A549 (cell line): ENCODE measurements at regions not wholly inside any gene's neighbourhood (a gene's known extent, or its start where the extent isn't known, plus 50 kb on each side); places are given as distances from the start of the nearest gene placed in this dataset.
A peak's percentile ranks its signal among the peaks of the same experiment; 100 is the strongest.

Source experiments
- ATAC-seq, 2 experiments: fragments of 200-7000 bp in 1 of 2; fragments of >200 bp in 1 of 2; cut with Nextera tagmentation in 1 of 2; cut with Tn5 transposase in 1 of 2; 3 replicates each; pipeline versions ENCODE4 v1.8.0 to v1.9.1; 2018 to 2020; ENCODE audit warnings: mild to moderate bottlenecking in 1 of 2, moderate library complexity in 1 of 2
- CTCF ChIA-PET: fragments of 300-600 bp; sonication (Branson Sonifier 250); formaldehyde crosslinking; extraction: SDS; loops from one replicate; lab custom pipeline; 2021; ENCODE audit warnings: antibody characterized with exemption, inconsistent platforms; lab: Yijun Ruan, JAX
- POLR2A ChIA-PET: fragments of 350-600 bp; formaldehyde crosslinking; extraction: SDS; loops from one replicate; lab custom pipeline; 2021; ENCODE audit warnings: antibody characterized with exemption, inconsistent platforms; lab: Yijun Ruan, JAX
- DNase-seq, 2 experiments: peaks; one replicate each; pipeline versions ENCODE4 v3.0.0 to v3.0.0-alpha.2; 2011 to 2016; ENCODE audit warnings: low read depth in 1 of 2, low spot score in 1 of 2
- FAIRE-seq: peaks from 2 replicates; lab custom pipeline; 2011; peaks lifted over from hg19 to GRCh38; lab: Jason Lieb, UNC
- H3K27ac ChIP-seq, 2 experiments: fragments of >200 bp; sonication (Bioruptor Twin); formaldehyde crosslinking; 3 replicates each; pipeline ENCODE4 v1.5.1; 2016 to 2017
- H3K4me1 ChIP-seq: fragments of >200 bp; sonication (Bioruptor Twin); formaldehyde crosslinking; 3 replicates; pipeline ENCODE4 v1.6.1; 2016
- H3K4me2 ChIP-seq: fragments of >200 bp; sonication (Bioruptor Twin); formaldehyde crosslinking; 3 replicates; pipeline ENCODE4 v1.6.1; 2016
- H3K4me3 ChIP-seq: fragments of >200 bp; sonication (Bioruptor Twin); formaldehyde crosslinking; 3 replicates; pipeline ENCODE4 v1.5.1; 2016
- H3K9me3 ChIP-seq: fragments of >200 bp; sonication (Bioruptor Twin); formaldehyde crosslinking; 3 replicates; pipeline ENCODE4 v1.6.1; 2016
- ATOH8 ChIP-seq: fragments of 250-450 bp; sonication (Bioruptor Pico); IDR thresholded peaks from 2 replicates; pipeline ENCODE4 v1.5.0; 2020; ENCODE audit warnings: low read depth, mild to moderate bottlenecking, moderate library complexity
- BCL3 ChIP-seq: fragments of >200 bp; sonication (Bioruptor Twin); formaldehyde crosslinking; IDR thresholded peaks from 3 replicates; pipeline ENCODE4 v1.6.1; 2016
- CEBPB ChIP-seq, 2 experiments: fragments of >200 bp in 1 of 2; sonication (Bioruptor Twin) in 1 of 2; formaldehyde crosslinking in 1 of 2; IDR thresholded peaks; 2 replicates each; pipeline ENCODE4 v1.6.1; 2012 to 2016
- EHMT2 ChIP-seq: fragments of 200-600 bp; sonication (generic); IDR thresholded peaks from 2 replicates; pipeline ENCODE4 v1.6.1; 2016; ENCODE audit warnings: antibody characterized with exemption, low read depth, mild to moderate bottlenecking, moderate library complexity
- ELK1 ChIP-seq: fragments of 150-350 bp; IDR thresholded peaks from 2 replicates; pipeline ENCODE4 v1.6.1; 2014; ENCODE audit warnings: low read depth, mild to moderate bottlenecking, low read length
- EP300 ChIP-seq, 2 experiments: fragments of >200 bp; sonication (Bioruptor Twin); formaldehyde crosslinking; IDR thresholded peaks; 2 replicates in 1 of 2; 3 replicates in 1 of 2; pipeline ENCODE4 v1.6.1; 2016 to 2017
- ESRRA ChIP-seq: fragments of 150-350 bp; IDR thresholded peaks from 2 replicates; pipeline ENCODE4 v1.6.1; 2014; ENCODE audit warnings: mild to moderate bottlenecking, low read length, borderline replicate concordance
- FOSB ChIP-seq: fragments of 250-450 bp; sonication (Bioruptor Pico); IDR thresholded peaks from 2 replicates; pipeline ENCODE4 v1.5.0; 2020; ENCODE audit warnings: mild to moderate bottlenecking, moderate library complexity
- FOSL2 ChIP-seq, 2 experiments: fragments of 450-650 bp in 1 of 2; fragments of >200 bp in 1 of 2; sonication (Bioruptor Twin) in 1 of 2; formaldehyde crosslinking; IDR thresholded peaks; 2 replicates each; pipeline versions ENCODE4 v1.5.0 to v1.6.1; 2016 to 2020; ENCODE audit warnings: mild to moderate bottlenecking in 1 of 2, moderate library complexity in 1 of 2
- GATA3 ChIP-seq: IDR thresholded peaks from 2 replicates; pipeline ENCODE4 v1.6.1; 2012; ENCODE audit warnings: borderline replicate concordance
- HDAC2 ChIP-seq: fragments of 200-600 bp; sonication (generic); IDR thresholded peaks from 2 replicates; pipeline ENCODE4 v1.6.1; 2016
- HES2 ChIP-seq: fragments of >200 bp; sonication (Bioruptor Twin); formaldehyde crosslinking; IDR thresholded peaks from 2 replicates; pipeline ENCODE4 v1.6.1; 2016
- HMGXB4 ChIP-seq: fragments of 250-450 bp; sonication (Bioruptor Pico); IDR thresholded peaks from 2 replicates; pipeline ENCODE4 v1.5.0; 2021; ENCODE audit warnings: mild to moderate bottlenecking, moderate library complexity, borderline replicate concordance
- JUN ChIP-seq, 2 experiments: fragments of >200 bp; sonication (Bioruptor Twin); formaldehyde crosslinking; IDR thresholded peaks; 2 replicates in 1 of 2; 3 replicates in 1 of 2; pipeline ENCODE4 v1.6.1; 2016 to 2017
- MAFK ChIP-seq: fragments of 450-650 bp; IDR thresholded peaks from 2 replicates; pipeline ENCODE4 v1.6.1; 2014; ENCODE audit not compliant: partially characterized antibody
- NFE2L2 ChIP-seq: fragments of 150-350 bp; conservative IDR thresholded peaks from 2 replicates; pipeline ENCODE4 v1.6.1; 2014; ENCODE audit warnings: low read length
- NPAS2 ChIP-seq: fragments of 250-450 bp; sonication (Bioruptor Pico); IDR thresholded peaks from 2 replicates; pipeline ENCODE4 v1.8.0; 2022; ENCODE audit warnings: mild to moderate bottlenecking, moderate library complexity, borderline replicate concordance
- POLR2AphosphoS2 ChIP-seq: conservative IDR thresholded peaks from 2 replicates; pipeline ENCODE4 v1.6.1; 2012; ENCODE audit warnings: low read length, improper control_type of control experiment, inconsistent platforms
- REST ChIP-seq: fragments of 200-600 bp; sonication (generic); IDR thresholded peaks from 2 replicates; pipeline ENCODE4 v1.6.1; 2016; ENCODE audit warnings: antibody characterized with exemption, mild to moderate bottlenecking, moderate library complexity
- RFX5 ChIP-seq: fragments of 450-650 bp; IDR thresholded peaks from 2 replicates; pipeline ENCODE4 v1.7.1; 2014; ENCODE audit warnings: antibody characterized with exemption, mild to moderate bottlenecking, moderate library complexity
- TFCP2L1 ChIP-seq: fragments of 250-450 bp; sonication (Bioruptor Pico); IDR thresholded peaks from 2 replicates; pipeline ENCODE4 v1.5.0; 2021; ENCODE audit warnings: mild to moderate bottlenecking
- USF2 ChIP-seq: fragments of 450-650 bp; IDR thresholded peaks from 2 replicates; pipeline ENCODE4 v1.6.1; 2014; ENCODE audit warnings: antibody characterized with exemption
- ZC3H11A ChIP-seq: fragments of 450-650 bp; IDR thresholded peaks from 2 replicates; pipeline ENCODE4 v1.6.1; 2014; ENCODE audit warnings: antibody characterized with exemption, mild to moderate bottlenecking
- WGBS: methylation state at CpG from one replicate; pipeline ENCODE4 v1.1.6; 2017; ENCODE audit errors: missing lambda C conversion rate; 5-methylcytosine and 5-hydroxymethylcytosine counted together

GRCh38 chrX:20547611-20548051 lies 280.9 kb upstream of the RPS6KA3 start:
- Histone ChIP-seq H3K27ac (peak overlapping the region; percentile 67 to 73), H3K4me1 (peaks cover 11% of the 10 kb centered on the region; the same call in 2 of the 3 replicates), H3K4me2 (peak overlapping the region; percentile 49)
- ATAC-seq (peak; percentile 50 to 74), FAIRE-seq (no peak)
- POLR2A ChIA-PET = no interaction called here
- no peak for TF ChIP-seq EHMT2
- TF ChIP-seq JUN (IDR thresholded peaks at IDR 0.05) = no peak
- no peak for TF ChIP-seq ATOH8 (CRISPR knock-in tag)
- no peak for TF ChIP-seq NPAS2
- no peak for TF ChIP-seq HMGXB4
- no peak for TF ChIP-seq TFCP2L1 (CRISPR knock-in tag)
- TF ChIP-seq FOSL2 (IDR thresholded peaks at IDR 0.05) = no peak
- no peak for TF ChIP-seq FOSL2 (CRISPR knock-in tag; IDR thresholded peaks at IDR 0.05)
- TF ChIP-seq ZC3H11A = no peak
- no peak for TF ChIP-seq NFE2L2
- TF ChIP-seq, all 56 proteins: peak for 0
- peaks cover 9% of the 10 kb centered on the region; the same call in 1 of the 3 replicates for H3K9me3 ChIP-seq
- H3K4me3 ChIP-seq = no peak overlapping the region
- DNase-seq = peak in 1 of 2 experiments; percentile 74
- WGBS = 33% methylated on average over 3 of the region's 3 CpGs
- CTCF ChIA-PET = interaction anchor here (1.0 to 1.2 kb wide), 4 partner anchors 15 to 932 kb away, joined by 3 to 4 read pairs (median 3); no protein-coding TSS in a partner anchor

GRCh38 chrX:20545538-20545937 lies 278.8 kb upstream of the RPS6KA3 start:
- Histone ChIP-seq H3K4me3 (no peak overlapping the region), H3K27ac (no peak overlapping the region), H3K9me3 (peaks cover 26% of the 10 kb centered on the region; the same call in 2 of the 3 replicates), H3K4me2 (no peak overlapping the region), H3K4me1 (peaks cover 11% of the 10 kb centered on the region; the same call in 2 of the 3 replicates)
- POLR2A ChIA-PET = no interaction called here
- no peak for FAIRE-seq
- 64% methylated on average over 3 of the region's 3 CpGs for WGBS
- ATAC-seq = no peak
- TF ChIP-seq EP300 (IDR thresholded peaks at IDR 0.05) (no peak), CEBPB (IDR thresholded peaks at IDR 0.05) (no peak), EHMT2 (no peak), USF2 (no peak), BCL3 (no peak), REST (no peak), POLR2AphosphoS2 (no peak), RFX5 (no peak), GATA3 (no peak), ELK1 (no peak), FOSB (no peak), HES2 (no peak), HDAC2 (no peak), JUN (IDR thresholded peaks at IDR 0.05) (no peak), MAFK (no peak), ESRRA (no peak), TFCP2L1 (CRISPR knock-in tag) (no peak)
- DNase-seq = no peak
- CTCF ChIA-PET = no interaction called here
